CD4-positive, alpha-beta T cell treated with Interleukin-21 for 1 hour (primary cell): ENCODE measurements at regions not wholly inside any gene's neighbourhood (a gene's known extent, or its start where the extent isn't known, plus 50 kb on each side); places are given as distances from the start of the nearest gene placed in this dataset.
"Not testable (repeated sequence)": the region's sequence is repeated elsewhere in the genome, so short reads cannot be mapped to it uniquely, and the experiment has no call there.

Experiments used
- DNase-seq: peaks from one replicate; pipeline ENCODE4 v3.0.0-alpha.2; 2020

GRCh38 chr13:19123502-19123901, 58.1 kb downstream of the TUBA3C start:
- DNase-seq, result no peak

GRCh38 chr13:19117913-19118739, 63.5 kb downstream of the TUBA3C start:
- DNase-seq, result no peak

GRCh38 chr13:19109225-19109624, 72.4 kb downstream of the TUBA3C start:
- DNase-seq, result not testable (repeated sequence)

GRCh38 chr13:19103140-19103539, 78.5 kb downstream of the TUBA3C start:
- DNase-seq, result no peak

- DNase-seq, result no peak
Measured at GRCh38 chr13:19093369-19093768, 88.3 kb downstream of the TUBA3C start.

- DNase-seq, result no peak
Measured at GRCh38 chr13:19090495-19090894, 91.1 kb downstream of the TUBA3C start.

- DNase-seq, result no peak
Measured at GRCh38 chr13:19089315-19089714, 92.3 kb downstream of the TUBA3C start.

- DNase-seq, result no peak
Measured at GRCh38 chr13:19088416-19088815, 93.2 kb downstream of the TUBA3C start.

GRCh38 chr13:19085876-19086275, 95.7 kb downstream of the TUBA3C start:
- no peak for DNase-seq

- no peak for DNase-seq
Measured at GRCh38 chr13:19085258-19085657, 96.4 kb downstream of the TUBA3C start.

GRCh38 chr13:19083340-19083739, 98.3 kb downstream of the TUBA3C start:
- no peak for DNase-seq

GRCh38 chr13:19075418-19075817, 106.2 kb downstream of the TUBA3C start:
- DNase-seq, result no peak

- no peak for DNase-seq
Measured at GRCh38 chr13:19074519-19074918, 107.1 kb downstream of the TUBA3C start.

GRCh38 chr13:19074106-19074505, 107.5 kb downstream of the TUBA3C start:
- DNase-seq, result not testable (repeated sequence)

- DNase-seq, result not testable (repeated sequence)
Measured at GRCh38 chr13:19072956-19073706, 108.5 kb downstream of the TUBA3C start.

GRCh38 chr13:19072543-19072942, 109.1 kb downstream of the TUBA3C start:
- no peak for DNase-seq

- DNase-seq, result no peak
Measured at GRCh38 chr13:19071161-19071936, 110.3 kb downstream of the TUBA3C start.

GRCh38 chr13:19070398-19070735, 111.3 kb downstream of the TUBA3C start:
- DNase-seq, result no peak

GRCh38 chr13:19069684-19070397, 111.8 kb downstream of the TUBA3C start:
- no peak for DNase-seq

GRCh38 chr13:19068691-19069090, 112.9 kb downstream of the TUBA3C start:
- DNase-seq, result no peak

GRCh38 chr13:19067767-19068166, 113.9 kb downstream of the TUBA3C start:
- DNase-seq, result no peak

GRCh38 chr13:19062801-19063200, 118.8 kb downstream of the TUBA3C start:
- DNase-seq, result no peak
